Embryonic facial prominence (tissue), 1 donor: ENCODE measurements at regions not wholly inside any gene's neighbourhood (a gene's known extent, or its start where the extent isn't known, plus 50 kb on each side); places are given as distances from the start of the nearest gene placed in this dataset.

ENCODE experiments used
- DNase-seq: peaks from one replicate; pipeline ENCODE4 v3.0.0-alpha.2; 2016; ENCODE audit errors: extremely low spot score

GRCh38 chr10:90975096-90975495 is 54.2 kb upstream of the ANKRD1 start:
- no peak for DNase-seq

- no peak for DNase-seq
Measured at GRCh38 chr10:90977162-90977854, 56.4 kb upstream of the ANKRD1 start.

GRCh38 chr10:90977855-90978486 is 57.1 kb upstream of the ANKRD1 start:
- no peak for DNase-seq

- DNase-seq = no peak
Measured at GRCh38 chr10:90982406-90983008, 61.6 kb upstream of the ANKRD1 start.

- no peak for DNase-seq
Measured at GRCh38 chr10:90983914-90984549, 63.1 kb upstream of the ANKRD1 start.

GRCh38 chr10:90984898-90985297 is 64.0 kb upstream of the ANKRD1 start:
- no peak for DNase-seq

- no peak for DNase-seq
Measured at GRCh38 chr10:90985321-90985933, 64.5 kb upstream of the ANKRD1 start.

- no peak for DNase-seq
Measured at GRCh38 chr10:90986136-90986760, 65.4 kb upstream of the ANKRD1 start.

- DNase-seq = no peak
Measured at GRCh38 chr10:90986870-90987269, 66.0 kb upstream of the ANKRD1 start.

GRCh38 chr10:90987383-90987782 is 66.5 kb upstream of the ANKRD1 start:
- no peak for DNase-seq

GRCh38 chr10:90988024-90988423 is 67.1 kb upstream of the ANKRD1 start:
- DNase-seq = no peak

GRCh38 chr10:90988802-90989201 is 67.9 kb upstream of the ANKRD1 start:
- DNase-seq = no peak

- DNase-seq = no peak
Measured at GRCh38 chr10:90989378-90989777, 68.5 kb upstream of the ANKRD1 start.

- DNase-seq = no peak
Measured at GRCh38 chr10:90992462-90992861, 71.6 kb upstream of the ANKRD1 start.

GRCh38 chr10:90993340-90993739 is 72.5 kb upstream of the ANKRD1 start:
- no peak for DNase-seq

GRCh38 chr10:90997670-90998069 is 76.8 kb upstream of the ANKRD1 start:
- no peak for DNase-seq

GRCh38 chr10:90998733-90999511 is 78.0 kb upstream of the ANKRD1 start:
- no peak for DNase-seq

- DNase-seq = no peak
Measured at GRCh38 chr10:90999512-91000172, 78.8 kb upstream of the ANKRD1 start.

GRCh38 chr10:91000470-91000869 is 79.6 kb upstream of the ANKRD1 start:
- DNase-seq = no peak

GRCh38 chr10:91000985-91001384 is 80.1 kb upstream of the ANKRD1 start:
- DNase-seq = no peak

- no peak for DNase-seq
Measured at GRCh38 chr10:91002656-91003055, 81.8 kb upstream of the ANKRD1 start.
